NCI-H2029 (cell line): ENCODE measurements at regions not wholly inside any gene's neighbourhood (a gene's known extent, or its start where the extent isn't known, plus 50 kb on each side); places are given as distances from the start of the nearest gene placed in this dataset.

ENCODE experiments used
- DNase-seq: peaks from one replicate; lab custom pipeline; 2025; lab: John Stamatoyannopoulos, UW

GRCh38 chr2:21694079-21694878 lies 570.5 kb downstream of the TDRD15 start:
- no peak for DNase-seq

DNA sequence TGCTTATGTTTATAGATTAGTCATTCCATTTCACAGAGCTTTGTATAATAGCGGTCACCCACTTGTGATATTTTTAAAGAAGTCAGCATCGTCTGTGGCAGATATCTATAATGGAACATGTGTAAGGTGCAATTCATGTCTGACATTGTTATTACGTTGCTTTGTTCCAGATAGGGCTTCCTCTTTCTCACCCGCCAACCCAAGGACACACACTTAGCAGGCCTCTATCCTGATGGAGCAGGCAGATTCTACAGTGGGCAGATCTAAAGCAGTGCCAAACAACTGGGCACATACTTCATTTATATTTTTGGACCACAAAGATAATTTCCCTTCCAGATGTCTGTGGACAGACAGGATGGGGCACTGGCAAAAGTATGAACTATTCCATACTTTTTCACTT lies 573.1 kb downstream of the TDRD15 start:
- DNase-seq, result no peak

GRCh38 chr2:21700644-21701043 lies 576.9 kb downstream of the TDRD15 start:
- DNase-seq, result no peak

GRCh38 chr2:21710031-21710430 lies 586.3 kb downstream of the TDRD15 start:
- DNase-seq, result no peak

- DNase-seq, result no peak
Observed at GRCh38 chr2:21710496-21710895, 586.7 kb downstream of the TDRD15 start.

DNA sequence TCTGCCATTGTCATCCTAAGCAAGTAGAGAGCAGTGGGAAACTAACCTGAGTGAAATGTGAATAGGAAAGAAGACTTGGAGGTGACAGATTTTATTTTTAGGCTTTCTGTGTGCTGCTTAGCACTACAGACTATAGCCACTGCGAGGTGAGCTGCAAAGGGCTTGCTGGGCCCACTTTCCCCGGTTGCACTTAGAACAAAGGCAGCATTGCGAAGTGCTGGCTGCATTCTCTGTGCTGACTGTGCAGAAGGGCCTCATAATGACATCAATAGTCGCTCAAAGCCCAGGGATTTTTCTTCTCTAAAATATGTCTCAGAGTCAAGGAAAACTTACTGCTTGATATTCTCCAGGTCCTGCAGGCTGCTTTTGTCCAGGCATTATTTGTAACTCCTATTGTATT lies 592.1 kb downstream of the TDRD15 start:
- no peak for DNase-seq

- DNase-seq, result no peak
Observed at GRCh38 chr2:21727101-21727500, 603.3 kb downstream of the TDRD15 start.

DNA sequence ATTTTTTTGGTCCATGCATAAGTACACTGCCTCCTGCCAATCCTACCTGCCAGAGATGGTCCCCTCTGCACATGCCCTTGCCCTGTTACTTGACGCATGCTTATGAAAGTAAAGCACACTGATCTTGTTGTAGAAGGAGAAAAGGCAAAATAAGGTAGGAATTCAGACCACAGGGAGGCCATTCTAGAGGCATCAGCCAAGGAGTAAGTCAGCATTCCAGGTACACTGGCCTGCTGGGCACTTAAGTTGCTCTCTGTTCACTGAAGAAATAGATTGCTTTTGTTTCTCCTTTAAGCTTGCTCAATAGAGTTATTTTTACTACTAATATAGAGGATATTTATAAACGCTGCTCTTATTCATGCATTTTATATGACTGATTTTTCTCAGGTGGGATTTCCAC lies 604.4 kb downstream of the TDRD15 start:
- DNase-seq, result no peak

DNA sequence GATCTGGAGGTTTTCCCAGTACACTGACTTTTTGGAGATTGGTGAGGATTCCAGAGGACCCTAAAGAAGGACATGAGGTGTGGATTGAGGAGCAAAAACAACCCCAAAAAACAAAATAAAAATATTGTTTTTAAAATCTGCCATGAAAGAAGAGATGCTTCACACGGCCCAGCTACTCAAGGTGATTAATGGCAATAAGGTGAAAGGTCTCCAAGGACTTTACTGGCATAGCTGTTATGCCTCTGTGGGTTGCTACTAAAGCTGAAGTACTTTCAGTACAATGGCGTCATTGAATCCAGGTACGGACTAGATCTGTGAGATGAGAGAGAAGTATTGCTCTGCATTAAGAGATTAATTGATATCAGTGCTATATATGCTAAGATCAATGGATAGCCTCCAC lies 606.4 kb downstream of the TDRD15 start:
- DNase-seq, result no peak

DNA sequence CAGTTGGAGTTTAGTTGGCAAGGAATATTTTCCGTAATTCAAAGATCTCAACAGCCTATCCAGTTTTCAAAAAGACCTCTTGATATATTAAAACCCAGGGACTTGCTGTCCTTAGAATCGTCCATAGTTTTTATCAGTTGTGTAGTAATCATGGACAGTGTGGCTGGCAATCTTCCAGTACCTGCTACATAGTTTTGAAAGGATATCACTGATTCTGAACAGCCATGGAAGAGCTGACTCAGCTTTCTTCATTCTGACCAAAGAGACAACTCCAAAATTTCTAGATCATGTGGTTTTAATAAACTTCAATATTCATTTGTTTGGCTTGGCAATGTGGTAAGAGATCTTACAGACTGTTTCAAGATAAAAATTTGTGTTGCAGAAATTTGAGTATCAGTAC lies 616.7 kb downstream of the TDRD15 start:
- no peak for DNase-seq

GRCh38 chr2:21746499-21746898 lies 622.7 kb downstream of the TDRD15 start:
- no peak for DNase-seq

DNA sequence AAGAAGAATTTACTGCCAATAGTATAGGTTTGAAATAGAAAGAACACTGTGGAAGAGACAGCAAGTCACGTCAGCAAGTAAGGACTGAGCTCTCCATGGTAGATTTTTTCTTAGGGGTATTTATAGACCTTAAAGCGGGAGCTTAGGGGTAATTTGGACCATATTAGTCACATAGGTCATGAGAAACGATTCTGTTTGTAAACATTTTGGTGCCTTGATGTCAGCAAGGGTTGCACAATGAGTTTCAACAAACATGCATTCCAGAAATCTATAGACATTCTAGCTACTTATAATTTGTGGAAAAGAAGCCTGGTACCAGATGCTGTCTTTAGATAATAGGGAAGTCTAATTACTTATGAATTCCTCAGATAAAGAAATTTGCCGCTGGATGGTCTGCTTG lies 624.7 kb downstream of the TDRD15 start:
- no peak for DNase-seq

DNA sequence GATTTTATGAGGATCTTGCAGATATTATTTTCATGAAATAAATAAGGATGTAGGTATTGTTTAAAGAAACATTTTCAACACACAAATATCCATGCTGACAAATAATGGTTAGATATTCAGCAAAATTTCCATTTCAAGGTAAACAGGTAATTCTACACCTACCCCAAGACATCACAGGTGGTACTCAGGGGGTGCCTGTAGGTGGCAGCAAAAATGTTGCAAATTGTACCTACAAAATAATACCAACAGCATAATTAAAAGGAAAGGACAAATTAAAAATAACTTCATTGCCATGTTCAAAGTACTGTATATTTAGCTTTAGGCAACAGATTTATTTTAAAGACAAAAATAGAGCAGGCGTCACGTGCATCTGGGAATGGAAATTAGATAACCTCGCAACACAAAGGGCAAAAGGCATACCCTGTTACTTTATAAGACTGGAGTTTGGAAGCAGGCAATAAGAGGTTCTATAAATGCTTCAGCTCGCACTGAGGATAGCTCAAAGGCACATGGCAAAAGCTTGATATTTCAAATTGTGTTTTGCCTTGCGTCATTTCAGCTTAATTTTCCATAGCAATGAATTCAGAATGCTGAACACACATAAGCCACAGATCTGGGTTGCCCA lies 630.5 kb downstream of the TDRD15 start:
- DNase-seq, result no peak

GRCh38 chr2:21757805-21758430 lies 634.1 kb downstream of the TDRD15 start:
- DNase-seq, result no peak

DNA sequence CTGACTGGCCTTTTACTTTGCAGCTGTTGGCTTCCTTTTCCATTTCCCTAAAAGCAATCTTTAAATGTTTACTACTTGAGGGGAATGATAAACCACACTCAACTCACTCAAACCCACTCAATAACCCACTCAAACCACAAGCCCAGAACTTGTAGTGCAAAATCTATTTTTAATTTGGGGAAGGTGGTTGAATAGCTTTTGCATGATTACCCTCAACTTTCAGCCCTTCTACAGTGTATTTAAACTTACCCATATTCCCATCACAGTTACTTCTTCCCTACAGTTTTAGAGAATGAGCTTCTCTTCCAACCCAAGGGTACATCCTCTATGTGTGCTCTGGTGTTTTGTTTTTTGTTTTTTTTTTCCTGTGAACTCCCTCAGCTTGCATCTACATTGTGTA lies 636.1 kb downstream of the TDRD15 start:
- DNase-seq, result no peak

DNA sequence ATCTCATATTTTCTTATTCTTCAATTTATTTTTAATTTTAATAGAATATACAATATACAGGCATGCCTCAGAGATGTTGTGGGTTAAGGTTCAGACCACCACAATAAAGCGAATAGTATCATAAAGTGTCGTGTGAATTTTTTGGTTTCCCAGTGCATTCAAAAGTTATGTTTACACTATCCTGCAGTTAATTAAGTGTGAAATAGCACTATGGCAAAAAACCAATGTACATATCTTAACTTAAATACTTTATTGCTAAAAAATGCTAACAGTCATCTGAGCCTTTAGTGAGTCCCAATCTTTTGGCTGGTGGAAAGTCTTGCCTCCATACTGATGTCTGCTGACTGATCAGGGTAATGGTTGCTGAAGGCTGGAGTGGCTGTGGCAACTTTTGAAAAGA lies 637.6 kb downstream of the TDRD15 start:
- no peak for DNase-seq

GRCh38 chr2:21763501-21763900 lies 639.7 kb downstream of the TDRD15 start:
- DNase-seq, result no peak

- no peak for DNase-seq
Observed at GRCh38 chr2:21770787-21771186, 647.0 kb downstream of the TDRD15 start.

DNA sequence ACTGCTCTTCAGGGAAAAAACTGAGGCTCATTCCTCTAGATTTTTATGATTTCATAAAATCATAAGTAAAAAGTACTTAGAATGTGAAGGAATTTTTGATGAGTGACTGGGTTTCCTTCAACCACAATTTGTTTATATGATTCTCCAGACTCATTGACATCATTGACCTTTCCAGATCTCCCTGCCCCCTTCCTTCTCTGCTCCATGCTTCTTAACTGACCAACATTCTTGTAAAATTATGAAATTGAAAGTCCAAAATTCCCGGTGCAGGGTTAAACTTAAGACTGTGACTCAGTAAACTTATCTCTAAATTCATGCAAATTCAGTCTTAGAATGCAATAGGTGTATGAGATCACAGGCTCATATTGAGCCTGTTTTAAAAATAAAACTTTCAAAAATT lies 648.9 kb downstream of the TDRD15 start:
- no peak for DNase-seq

- DNase-seq, result no peak
Observed at GRCh38 chr2:21773168-21773567, 649.4 kb downstream of the TDRD15 start.

DNA sequence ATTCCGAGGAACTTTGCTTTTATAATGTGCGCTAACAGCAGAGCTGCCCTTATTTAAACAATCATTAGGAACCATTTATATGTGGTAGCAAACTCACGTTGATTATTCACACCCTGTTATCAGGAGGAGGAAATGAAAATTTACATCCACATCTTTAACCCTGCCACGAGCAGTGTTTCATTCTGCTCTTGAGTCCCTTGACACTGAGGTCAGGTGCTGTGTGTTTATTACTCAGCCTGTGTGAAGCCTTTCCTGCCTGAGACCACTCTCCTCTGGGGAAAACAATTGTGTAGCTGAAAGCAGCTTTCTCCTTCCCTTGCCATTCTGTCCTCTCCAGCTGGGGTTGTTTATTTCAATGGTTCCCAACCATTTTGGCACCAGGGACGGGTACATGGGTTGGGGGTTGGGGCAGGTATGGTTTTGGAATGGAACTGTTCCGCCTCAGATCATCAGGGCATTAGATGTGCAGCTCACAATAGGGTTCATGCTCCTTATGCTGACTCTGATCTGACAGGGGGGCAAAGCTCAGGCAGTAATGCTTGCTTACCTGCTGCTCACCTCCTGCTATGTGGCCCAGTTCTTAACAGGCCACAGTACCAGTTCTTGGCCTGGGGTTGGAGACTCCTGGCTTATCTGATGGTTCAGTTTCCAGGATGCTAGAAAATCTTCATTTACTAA lies 651.1 kb downstream of the TDRD15 start:
- DNase-seq, result no peak

DNA sequence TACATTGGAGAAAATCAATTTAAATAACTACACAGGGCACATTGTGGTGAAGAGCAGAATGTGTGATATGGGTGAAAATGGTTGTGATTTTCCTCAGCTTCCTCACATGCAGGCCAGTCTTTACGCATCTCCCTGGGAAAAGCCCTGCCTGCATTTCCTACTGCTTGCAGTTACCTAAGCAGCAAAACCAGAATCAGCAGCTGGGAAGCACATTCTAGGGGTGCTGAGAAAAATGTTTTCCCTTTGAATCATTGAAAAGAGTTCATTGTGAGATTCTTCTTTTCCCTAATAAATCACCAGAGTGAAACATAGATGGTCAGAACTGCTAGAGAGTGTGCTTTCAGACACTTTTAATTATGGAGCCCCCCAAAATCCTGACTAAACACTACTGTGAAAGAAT lies 656.0 kb downstream of the TDRD15 start:
- no peak for DNase-seq

DNA sequence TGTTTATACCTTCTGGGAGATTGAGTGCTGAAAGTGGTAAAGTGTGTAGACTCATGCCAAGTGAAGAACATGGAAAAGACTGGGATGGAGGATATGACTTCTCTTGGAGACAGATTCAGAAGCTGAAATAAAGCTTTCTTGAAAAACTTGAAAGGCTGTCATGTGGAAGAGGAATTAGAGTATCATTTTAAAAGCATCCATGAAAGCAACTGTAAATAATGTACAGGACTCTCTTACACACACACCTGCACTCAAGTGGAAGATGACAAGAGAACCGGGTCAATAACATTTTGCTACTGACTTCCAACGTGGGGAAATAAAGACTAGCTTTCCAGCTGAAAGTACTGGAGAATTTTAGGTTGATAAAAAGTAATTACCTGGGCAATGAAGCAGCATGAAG lies 658.2 kb downstream of the TDRD15 start:
- DNase-seq, result no peak
